ENCODE measurements at regions not wholly inside any gene's neighbourhood (a gene's known extent, or its start where the extent isn't known, plus 50 kb on each side); places are given as distances from the start of the nearest gene placed in this dataset.

- TF ChIP-seq TAF1 (IDR thresholded peaks at IDR 0.05; ENCODE audit: borderline replicate concordance, low read depth, low read length), result no peak
- TF ChIP-seq POLR2AphosphoS5 (IDR thresholded peaks at IDR 0.05; ENCODE audit: low read depth, low read length), result no peak
- FAIRE-seq (no peak), DNase-seq (ENCODE audit: insufficient read length) (no peak)
Measured at GRCh38 chr3:188077160-188077799, 76.7 kb upstream of the LPP start.

- no peak for FAIRE-seq
- DNase-seq (ENCODE audit: insufficient read length), result no peak
- TF ChIP-seq TAF1 (IDR thresholded peaks at IDR 0.05; ENCODE audit: borderline replicate concordance, low read depth, low read length) (no peak), POLR2A (IDR thresholded peaks at IDR 0.05; ENCODE audit: low read depth, low read length) (no peak), POLR2AphosphoS5 (IDR thresholded peaks at IDR 0.05; ENCODE audit: low read depth, low read length) (no peak)
Measured at GRCh38 chr3:188080091-188080490, 73.9 kb upstream of the LPP start.

DNA sequence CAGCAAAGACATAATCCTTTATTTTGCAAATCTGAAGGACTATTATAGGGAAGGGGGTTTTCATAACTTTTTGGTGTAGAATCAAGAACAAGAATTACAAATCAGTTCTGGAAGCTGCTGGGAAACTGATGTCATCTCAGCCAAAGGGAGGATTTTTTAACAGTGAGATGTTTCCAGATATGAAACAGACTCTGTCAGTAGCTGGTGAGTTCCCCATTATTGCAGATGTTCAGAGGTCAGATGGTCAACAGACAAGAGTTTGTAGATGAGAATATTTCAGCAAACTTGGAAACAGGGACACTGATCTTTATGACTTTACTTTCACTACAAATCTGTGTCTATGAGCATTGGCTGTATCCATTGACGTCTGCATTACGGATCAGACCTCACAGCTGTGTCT, 71.9 kb upstream of the LPP start:
- no peak for DNase-seq (ENCODE audit: insufficient read length)
- TF ChIP-seq TAF1 (IDR thresholded peaks at IDR 0.05; ENCODE audit: borderline replicate concordance, low read depth, low read length) (no peak), POLR2AphosphoS5 (IDR thresholded peaks at IDR 0.05; ENCODE audit: low read depth, low read length) (no peak), POLR2A (IDR thresholded peaks at IDR 0.05; ENCODE audit: low read depth, low read length) (no peak)
- no peak for FAIRE-seq

DNA sequence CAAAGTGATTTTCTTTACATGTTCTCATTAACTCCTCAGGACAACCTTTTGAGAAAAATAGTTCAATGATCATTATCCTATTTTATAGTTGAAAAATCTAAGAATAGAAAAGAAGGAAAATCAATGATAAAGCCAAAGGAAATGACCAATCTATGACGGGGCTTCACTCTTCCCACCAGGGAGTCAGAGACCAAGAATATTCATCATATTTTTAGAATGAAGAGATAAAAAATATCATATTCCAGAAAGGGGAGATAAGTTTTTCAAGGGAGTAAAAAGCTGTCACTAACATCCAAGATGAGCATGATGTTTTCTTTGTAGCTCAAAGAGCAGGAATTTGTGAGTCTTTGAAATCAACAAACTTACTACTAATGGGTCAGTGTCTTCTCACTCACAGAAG, 71.5 kb upstream of the LPP start:
- no peak for TF ChIP-seq POLR2AphosphoS5 (IDR thresholded peaks at IDR 0.05; ENCODE audit: low read depth, low read length)
- TF ChIP-seq POLR2A (IDR thresholded peaks at IDR 0.05; ENCODE audit: low read depth, low read length), result no peak
- no peak for TF ChIP-seq TAF1 (IDR thresholded peaks at IDR 0.05; ENCODE audit: borderline replicate concordance, low read depth, low read length)
- DNase-seq (ENCODE audit: insufficient read length) (no peak), FAIRE-seq (no peak)

DNA sequence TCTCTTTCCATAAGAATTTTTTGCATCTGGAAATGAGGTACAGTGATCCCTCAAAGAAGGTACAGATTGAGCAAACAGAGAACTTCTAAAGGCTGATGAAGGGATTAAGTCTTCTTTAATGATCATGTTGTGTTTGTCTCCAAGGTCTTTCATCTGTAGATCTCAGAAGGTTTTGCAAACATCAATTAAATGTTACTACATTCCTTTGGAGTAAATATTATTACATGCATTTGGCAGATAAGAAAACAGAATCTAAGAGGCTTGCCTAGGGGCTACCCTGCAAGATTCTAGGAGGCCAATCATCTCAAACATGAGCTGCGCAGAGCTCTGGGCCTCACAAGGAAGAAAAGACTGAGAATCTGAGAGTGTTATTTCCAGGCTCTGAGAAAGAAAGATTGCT, 70.9 kb upstream of the LPP start:
- DNase-seq (ENCODE audit: insufficient read length), result no peak
- TF ChIP-seq POLR2A (IDR thresholded peaks at IDR 0.05; ENCODE audit: low read depth, low read length), result no peak
- FAIRE-seq, result no peak

GRCh38 chr3:188084752-188085583, 69.0 kb upstream of the LPP start:
- FAIRE-seq, result no peak

GRCh38 chr3:188085584-188086560, 68.1 kb upstream of the LPP start:
- no peak for TF ChIP-seq POLR2A (IDR thresholded peaks at IDR 0.05; ENCODE audit: low read depth, low read length)
- TF ChIP-seq POLR2AphosphoS5 (IDR thresholded peaks at IDR 0.05; ENCODE audit: low read depth, low read length), result no peak
- DNase-seq (ENCODE audit: insufficient read length) (no peak), FAIRE-seq (no peak)

More at GRCh38 chr3:188084752-188085583, 69.0 kb upstream of the LPP start:
- no peak for DNase-seq (ENCODE audit: insufficient read length)
- TF ChIP-seq TAF1 (IDR thresholded peaks at IDR 0.05; ENCODE audit: borderline replicate concordance, low read depth, low read length), result no peak

GRCh38 chr3:188088948-188089685, 64.8 kb upstream of the LPP start:
- FAIRE-seq, result no peak
- TF ChIP-seq POLR2A (IDR thresholded peaks at IDR 0.05; ENCODE audit: low read depth, low read length) (no peak), POLR2AphosphoS5 (IDR thresholded peaks at IDR 0.05; ENCODE audit: low read depth, low read length) (no peak), TAF1 (IDR thresholded peaks at IDR 0.05; ENCODE audit: borderline replicate concordance, low read depth, low read length) (no peak)
- no peak for DNase-seq (ENCODE audit: insufficient read length)

- FAIRE-seq (no peak), DNase-seq (ENCODE audit: insufficient read length) (no peak)
- no peak for TF ChIP-seq POLR2A (IDR thresholded peaks at IDR 0.05; ENCODE audit: low read depth, low read length)
- no peak for TF ChIP-seq POLR2AphosphoS5 (IDR thresholded peaks at IDR 0.05; ENCODE audit: low read depth, low read length)
- no peak for TF ChIP-seq TAF1 (IDR thresholded peaks at IDR 0.05; ENCODE audit: borderline replicate concordance, low read depth, low read length)
Measured at GRCh38 chr3:188090620-188091309, 63.2 kb upstream of the LPP start.

DNA sequence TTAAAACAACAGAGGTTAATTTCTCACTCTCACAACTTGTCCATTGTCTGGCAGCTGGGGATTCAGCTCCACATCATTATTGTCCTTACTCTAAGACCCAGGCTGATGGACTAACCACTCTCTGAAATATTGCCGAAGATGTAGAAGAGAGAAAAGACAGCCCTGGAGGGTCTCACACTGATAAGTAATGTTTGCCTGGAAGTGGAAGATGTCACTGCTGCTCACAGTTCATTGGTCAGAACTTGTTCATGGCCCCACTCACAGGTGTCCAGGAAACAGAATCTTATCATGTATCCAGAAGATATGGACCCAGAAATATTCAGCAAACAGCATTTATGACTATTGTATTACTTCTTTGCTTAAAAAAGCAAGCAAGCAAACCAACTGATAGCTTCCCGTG, 62.2 kb upstream of the LPP start:
- DNase-seq (ENCODE audit: insufficient read length) (no peak), FAIRE-seq (no peak)
- TF ChIP-seq POLR2A (IDR thresholded peaks at IDR 0.05; ENCODE audit: low read depth, low read length) (no peak), TAF1 (IDR thresholded peaks at IDR 0.05; ENCODE audit: borderline replicate concordance, low read depth, low read length) (no peak), POLR2AphosphoS5 (IDR thresholded peaks at IDR 0.05; ENCODE audit: low read depth, low read length) (no peak)

DNA sequence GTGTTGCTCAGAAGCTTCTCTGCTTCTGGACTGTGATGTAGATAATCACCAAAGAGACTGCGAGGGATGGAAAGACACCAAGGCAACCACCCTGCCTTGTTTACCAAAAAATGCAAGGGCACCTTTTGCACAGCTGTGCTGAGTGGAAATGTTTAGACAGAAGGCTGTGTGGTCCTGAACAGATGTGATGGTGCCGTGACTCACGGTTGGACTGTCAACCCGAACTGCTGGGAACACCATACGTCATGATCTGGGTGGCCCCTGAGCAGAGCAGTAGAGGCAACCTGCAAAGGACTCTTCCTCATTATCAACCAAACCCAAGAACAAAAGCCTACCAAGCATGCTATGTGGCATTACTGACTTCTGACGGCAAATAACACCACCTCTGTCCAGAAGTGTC, 61.3 kb upstream of the LPP start:
- DNase-seq (ENCODE audit: insufficient read length) (no peak), FAIRE-seq (no peak)
- TF ChIP-seq POLR2AphosphoS5 (IDR thresholded peaks at IDR 0.05; ENCODE audit: low read depth, low read length), result no peak
- no peak for TF ChIP-seq TAF1 (IDR thresholded peaks at IDR 0.05; ENCODE audit: borderline replicate concordance, low read depth, low read length)
- no peak for TF ChIP-seq POLR2A (IDR thresholded peaks at IDR 0.05; ENCODE audit: low read depth, low read length)
